ENCODE measurements at regions not wholly inside any gene's neighbourhood (a gene's known extent, or its start where the extent isn't known, plus 50 kb on each side); places are given as distances from the start of the nearest gene placed in this dataset.

DNA sequence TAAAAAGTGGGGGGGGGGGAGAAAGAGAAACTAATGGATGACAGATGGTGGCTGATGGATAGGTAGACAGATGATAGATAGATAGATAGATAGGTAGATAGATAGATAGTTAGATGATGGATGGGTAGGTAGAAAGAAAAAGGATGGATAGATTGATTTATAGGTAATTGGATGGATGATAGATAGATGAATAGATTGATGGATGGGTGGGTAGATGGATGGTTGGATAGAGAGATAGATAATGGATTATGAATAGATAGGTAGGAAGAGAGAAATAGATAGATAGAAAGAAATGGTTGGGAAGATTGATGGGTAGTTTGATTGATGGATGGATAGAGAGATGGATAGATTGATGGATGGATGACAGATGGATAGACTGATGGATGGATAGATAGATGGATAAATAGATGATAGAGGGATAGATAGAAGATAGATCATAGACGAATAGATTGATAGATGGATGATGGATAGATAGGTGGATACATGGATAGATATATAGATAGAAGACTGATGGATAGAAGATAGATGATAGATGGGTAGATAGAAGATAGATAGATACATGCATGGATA lies 337.1 kb downstream of the C16orf95 start:
- TF ChIP-seq, protein P1, sequence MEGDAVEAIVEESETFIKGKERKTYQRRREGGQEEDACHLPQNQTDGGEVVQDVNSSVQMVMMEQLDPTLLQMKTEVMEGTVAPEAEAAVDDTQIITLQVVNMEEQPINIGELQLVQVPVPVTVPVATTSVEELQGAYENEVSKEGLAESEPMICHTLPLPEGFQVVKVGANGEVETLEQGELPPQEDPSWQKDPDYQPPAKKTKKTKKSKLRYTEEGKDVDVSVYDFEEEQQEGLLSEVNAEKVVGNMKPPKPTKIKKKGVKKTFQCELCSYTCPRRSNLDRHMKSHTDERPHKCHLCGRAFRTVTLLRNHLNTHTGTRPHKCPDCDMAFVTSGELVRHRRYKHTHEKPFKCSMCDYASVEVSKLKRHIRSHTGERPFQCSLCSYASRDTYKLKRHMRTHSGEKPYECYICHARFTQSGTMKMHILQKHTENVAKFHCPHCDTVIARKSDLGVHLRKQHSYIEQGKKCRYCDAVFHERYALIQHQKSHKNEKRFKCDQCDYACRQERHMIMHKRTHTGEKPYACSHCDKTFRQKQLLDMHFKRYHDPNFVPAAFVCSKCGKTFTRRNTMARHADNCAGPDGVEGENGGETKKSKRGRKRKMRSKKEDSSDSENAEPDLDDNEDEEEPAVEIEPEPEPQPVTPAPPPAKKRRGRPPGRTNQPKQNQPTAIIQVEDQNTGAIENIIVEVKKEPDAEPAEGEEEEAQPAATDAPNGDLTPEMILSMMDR (IDR thresholded peaks at IDR 0.05; ENCODE audit: low read depth, low read length), result no peak
- no peak for TF ChIP-seq EZH2phosphoT487 (IDR thresholded peaks at IDR 0.05; ENCODE audit: low read depth)
- Histone ChIP-seq H2AFZ (ENCODE audit: low read depth, low read length) (no peak overlapping the region), H3K79me2 (ENCODE audit: low read length) (no peaks in the 10 kb centered on the region), H3K4me1 (ENCODE audit: low read length) (no peaks in the 10 kb centered on the region), H3K27me3 (ENCODE audit: low read depth, low read length) (no peaks in the 10 kb centered on the region), H3K9ac (ENCODE audit: low read length) (no peak overlapping the region), H3K4me3 (ENCODE audit: low read length) (no peak overlapping the region), H3K4me2 (ENCODE audit: low read length) (no peak overlapping the region), H3K9me3 (ENCODE audit: insufficient read depth, low read length) (no peaks in the 10 kb centered on the region), H3K27ac (ENCODE audit: low read length) (no peak overlapping the region), H3K36me3 (replicated peaks; ENCODE audit: low read depth, low read length) (no peaks in the 10 kb centered on the region), H4K20me1 (ENCODE audit: insufficient read depth, low read length) (no peaks in the 10 kb centered on the region)

DNA sequence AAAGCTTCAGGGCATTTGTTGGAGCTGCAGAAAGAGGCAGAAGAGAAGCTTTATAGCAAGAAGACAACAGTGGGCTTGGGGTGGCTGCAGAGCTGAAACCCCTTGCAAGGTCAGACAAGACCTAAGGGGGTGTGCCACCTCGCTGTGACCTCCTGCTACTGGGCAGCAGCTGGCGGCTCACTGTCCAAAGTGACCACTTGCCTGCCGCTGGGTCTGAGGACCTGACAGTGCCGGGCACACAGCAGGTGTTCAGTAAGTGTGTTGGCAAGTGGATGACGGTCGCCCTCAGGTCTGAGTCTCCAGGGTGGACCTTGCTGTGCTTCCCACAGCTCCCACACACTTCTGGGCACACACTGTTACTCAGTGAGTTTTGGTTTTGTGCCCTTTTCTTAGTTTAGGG lies 336.5 kb downstream of the C16orf95 start:
- no peak overlapping the region for H3K27ac ChIP-seq (ENCODE audit: low read length)
- no peaks in the 10 kb centered on the region for H3K27me3 ChIP-seq (ENCODE audit: low read depth, low read length)

GRCh38 chr16:86982347-86982596 lies 334.9 kb downstream of the C16orf95 start:
- H3K9me3 ChIP-seq (ENCODE audit: insufficient read depth, low read length), result no peaks in the 10 kb centered on the region
- TF ChIP-seq, protein P1 (IDR thresholded peaks at IDR 0.05; ENCODE audit: low read depth, low read length), result no peak
- TF ChIP-seq EZH2phosphoT487 (IDR thresholded peaks at IDR 0.05; ENCODE audit: low read depth), result no peak
- no peaks in the 10 kb centered on the region for H3K79me2 ChIP-seq (ENCODE audit: low read length)
- H3K4me2 ChIP-seq (ENCODE audit: low read length), result no peak overlapping the region
- no peak overlapping the region for H3K27ac ChIP-seq (ENCODE audit: low read length)
- no peaks in the 10 kb centered on the region for H3K36me3 ChIP-seq (replicated peaks; ENCODE audit: low read depth, low read length)
- no peak overlapping the region for H2AFZ ChIP-seq (ENCODE audit: low read depth, low read length)
- no peaks in the 10 kb centered on the region for H4K20me1 ChIP-seq (ENCODE audit: insufficient read depth, low read length)
- H3K9ac ChIP-seq (ENCODE audit: low read length), result no peak overlapping the region
- H3K27me3 ChIP-seq (ENCODE audit: low read depth, low read length), result no peaks in the 10 kb centered on the region
- no peaks in the 10 kb centered on the region for H3K4me1 ChIP-seq (ENCODE audit: low read length)
- H3K4me3 ChIP-seq (ENCODE audit: low read length), result no peak overlapping the region

More for the DNA sequence above, 336.5 kb downstream of the C16orf95 start:
- Histone ChIP-seq H3K4me1 (ENCODE audit: low read length) (no peaks in the 10 kb centered on the region), H4K20me1 (ENCODE audit: insufficient read depth, low read length) (no peaks in the 10 kb centered on the region), H3K79me2 (ENCODE audit: low read length) (no peaks in the 10 kb centered on the region), H3K4me3 (ENCODE audit: low read length) (no peak overlapping the region), H3K4me2 (ENCODE audit: low read length) (no peak overlapping the region), H2AFZ (ENCODE audit: low read depth, low read length) (no peak overlapping the region), H3K36me3 (replicated peaks; ENCODE audit: low read depth, low read length) (no peaks in the 10 kb centered on the region), H3K9me3 (ENCODE audit: insufficient read depth, low read length) (no peaks in the 10 kb centered on the region), H3K9ac (ENCODE audit: low read length) (no peak overlapping the region)
- no peak for TF ChIP-seq EZH2phosphoT487 (IDR thresholded peaks at IDR 0.05; ENCODE audit: low read depth)
- TF ChIP-seq, protein P1 (IDR thresholded peaks at IDR 0.05; ENCODE audit: low read depth, low read length), result no peak

DNA sequence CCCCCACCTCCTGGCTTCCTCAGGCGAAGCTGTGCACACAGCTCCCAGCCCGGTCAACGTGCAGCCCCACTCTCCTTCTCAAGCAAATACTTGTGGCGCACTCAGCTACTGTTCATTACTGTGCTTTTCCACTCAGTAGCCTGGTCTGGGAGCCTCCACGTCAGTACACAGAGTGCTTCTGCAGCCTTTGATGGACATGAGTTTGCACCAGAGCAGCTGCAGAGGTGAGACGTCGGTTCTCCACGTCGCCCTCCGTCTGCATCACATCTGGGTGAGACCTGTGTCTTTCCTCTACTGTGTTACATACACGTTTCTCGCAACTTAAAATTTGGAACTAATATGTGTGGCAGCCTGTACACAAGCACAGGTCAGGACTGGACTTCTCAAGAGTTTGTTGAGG lies 334.3 kb downstream of the C16orf95 start:
- no peaks in the 10 kb centered on the region for H3K4me1 ChIP-seq (ENCODE audit: low read length)
- H4K20me1 ChIP-seq (ENCODE audit: insufficient read depth, low read length), result no peaks in the 10 kb centered on the region
- H3K27me3 ChIP-seq (ENCODE audit: low read depth, low read length), result no peaks in the 10 kb centered on the region
- no peaks in the 10 kb centered on the region for H3K36me3 ChIP-seq (replicated peaks; ENCODE audit: low read depth, low read length)
- H3K9ac ChIP-seq (ENCODE audit: low read length), result no peak overlapping the region
- no peak overlapping the region for H2AFZ ChIP-seq (ENCODE audit: low read depth, low read length)
- TF ChIP-seq, protein P1 (IDR thresholded peaks at IDR 0.05; ENCODE audit: low read depth, low read length), result no peak
- TF ChIP-seq EZH2phosphoT487 (IDR thresholded peaks at IDR 0.05; ENCODE audit: low read depth), result no peak
- H3K9me3 ChIP-seq (ENCODE audit: insufficient read depth, low read length), result no peaks in the 10 kb centered on the region
- no peaks in the 10 kb centered on the region for H3K79me2 ChIP-seq (ENCODE audit: low read length)
- H3K4me2 ChIP-seq (ENCODE audit: low read length), result no peak overlapping the region
- no peak overlapping the region for H3K4me3 ChIP-seq (ENCODE audit: low read length)
- no peak overlapping the region for H3K27ac ChIP-seq (ENCODE audit: low read length)
